GM19324 (cell line): ENCODE measurements at regions not wholly inside any gene's neighbourhood (a gene's known extent, or its start where the extent isn't known, plus 50 kb on each side); places are given as distances from the start of the nearest gene placed in this dataset.

Experiments
- ATAC-seq: cut with Tn5 transposase; IDR thresholded peaks from one replicate; pipeline ENCODE4 v1.9.1; 2021; ENCODE audit warnings: mild to moderate bottlenecking, moderate library complexity; ENCODE audit not compliant: unreplicated experiment, low FRiP score

DNA sequence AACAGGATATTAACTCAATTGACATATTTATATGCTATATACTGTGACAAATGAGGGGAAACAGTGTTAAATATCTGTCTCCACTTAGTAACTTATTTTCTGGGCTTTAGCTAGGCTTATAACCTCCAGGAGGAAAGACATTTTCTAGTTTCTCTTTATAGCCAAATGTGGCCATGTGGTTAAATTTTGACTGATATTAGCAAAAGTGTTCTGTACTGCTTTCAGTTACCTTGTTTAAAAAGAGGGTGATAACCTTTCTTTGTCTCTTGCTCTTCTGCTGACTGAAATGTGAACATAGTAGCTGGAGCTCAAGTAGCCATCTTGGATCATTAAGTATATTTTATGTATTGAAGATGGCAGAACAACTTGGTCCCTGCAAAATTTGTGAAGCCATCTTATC, 253.7 kb downstream of the PDHA2 start:
- no peak for ATAC-seq

DNA sequence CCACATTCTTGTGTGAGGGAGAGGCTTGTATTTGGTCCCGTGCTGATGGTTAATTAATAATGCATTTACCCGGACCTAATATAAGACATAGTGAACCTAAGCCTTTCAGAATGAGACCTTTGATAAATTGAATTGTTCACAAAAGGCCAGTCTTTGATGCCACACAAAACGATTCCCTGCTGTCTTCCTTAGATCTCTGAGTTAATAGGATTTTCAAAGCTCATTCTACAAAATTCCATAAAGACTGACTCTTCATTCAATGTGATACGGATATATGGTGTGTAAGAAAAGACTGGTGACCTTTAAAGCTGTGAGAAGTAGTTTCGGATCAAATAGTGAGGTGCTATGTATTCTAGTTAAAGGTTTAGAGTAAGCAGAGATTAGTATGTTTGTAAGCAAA, 254.3 kb downstream of the PDHA2 start:
- no peak for ATAC-seq

DNA sequence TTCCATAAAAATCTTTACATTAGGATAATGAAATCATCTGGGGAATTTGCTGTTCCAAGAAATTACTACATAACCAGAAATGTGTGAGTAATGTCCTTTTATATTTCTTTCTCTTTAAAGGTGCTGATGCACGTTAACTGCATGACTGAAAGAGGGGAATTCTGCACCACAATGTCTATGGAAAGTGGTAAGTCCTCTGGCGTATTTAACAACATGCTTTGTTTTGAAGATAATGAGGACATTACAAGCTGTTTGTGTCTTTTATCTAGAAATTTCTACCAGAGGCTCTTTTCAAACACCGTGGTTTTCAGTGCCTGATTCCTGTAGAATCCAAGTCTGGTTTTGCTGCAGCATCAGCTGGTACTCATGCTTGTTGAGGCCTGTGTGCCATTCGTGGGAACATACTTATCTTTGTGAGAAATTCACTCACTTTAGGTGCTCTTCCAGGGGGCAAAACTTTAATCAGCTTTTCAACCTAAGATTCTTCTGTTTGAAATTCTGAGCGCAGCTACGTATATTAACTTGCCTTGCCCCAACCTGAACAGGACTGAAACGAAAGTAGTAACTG, 257.2 kb downstream of the PDHA2 start:
- no peak for ATAC-seq

DNA sequence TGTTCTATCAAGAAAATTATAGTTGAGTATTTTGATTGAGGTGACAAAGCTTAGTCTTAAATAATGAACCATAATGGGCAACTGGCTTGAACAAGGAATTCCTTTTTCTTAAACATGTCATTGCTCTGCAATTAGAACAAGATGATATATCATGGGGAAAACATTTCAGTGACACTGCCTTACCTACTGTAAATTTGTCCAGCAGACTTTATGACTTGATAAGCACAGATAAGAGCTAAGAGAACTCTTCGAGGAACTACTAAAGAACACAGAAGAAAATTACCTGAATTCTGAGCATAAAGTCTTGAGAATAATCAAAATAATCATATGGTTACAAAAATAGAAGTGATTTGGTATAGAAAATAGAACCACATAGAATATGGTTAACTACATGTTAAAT, 257.8 kb downstream of the PDHA2 start:
- no peak for ATAC-seq

DNA sequence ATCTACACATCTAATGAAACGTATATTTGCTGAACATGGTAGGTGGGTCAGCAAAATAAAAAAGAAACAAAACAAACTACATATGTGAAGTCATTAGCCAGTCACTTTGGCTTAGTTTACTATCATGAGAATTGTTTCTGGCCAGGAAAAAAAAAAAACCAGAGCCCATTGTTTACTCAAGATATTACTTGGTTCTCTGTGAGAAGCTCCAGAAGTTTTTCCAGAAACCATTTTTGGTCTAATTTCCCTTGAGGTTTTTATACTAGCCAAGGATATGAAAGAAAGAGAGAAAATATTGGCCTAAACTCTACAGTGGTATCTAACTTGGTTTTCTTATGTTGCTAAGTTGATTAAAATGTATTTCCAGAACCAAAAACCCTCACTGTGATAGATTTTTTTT, 259.1 kb downstream of the PDHA2 start:
- ATAC-seq: no peak

DNA sequence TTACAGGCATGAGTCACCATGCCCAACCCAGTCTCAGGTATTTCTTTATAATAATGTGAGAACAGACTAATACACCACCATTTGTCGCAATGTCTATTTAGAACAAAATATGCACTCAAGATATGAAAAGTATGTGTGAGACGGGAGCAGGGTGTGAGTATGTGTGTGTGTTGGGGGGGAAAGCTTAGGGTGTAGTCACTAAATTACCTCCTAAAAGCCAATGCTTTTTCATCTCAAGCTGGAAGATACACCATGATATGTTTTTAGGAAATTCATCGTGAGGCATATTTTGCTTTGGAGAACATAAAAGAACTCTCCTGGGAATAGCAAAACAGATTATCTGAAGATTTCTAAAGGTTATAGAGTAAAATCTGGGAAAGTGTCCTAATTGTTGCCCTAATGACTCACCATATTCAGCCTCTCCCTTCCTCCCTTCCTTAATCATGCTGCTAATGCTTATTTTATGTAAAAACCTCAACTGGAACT, 262.7 kb downstream of the PDHA2 start:
- ATAC-seq: no peak

DNA sequence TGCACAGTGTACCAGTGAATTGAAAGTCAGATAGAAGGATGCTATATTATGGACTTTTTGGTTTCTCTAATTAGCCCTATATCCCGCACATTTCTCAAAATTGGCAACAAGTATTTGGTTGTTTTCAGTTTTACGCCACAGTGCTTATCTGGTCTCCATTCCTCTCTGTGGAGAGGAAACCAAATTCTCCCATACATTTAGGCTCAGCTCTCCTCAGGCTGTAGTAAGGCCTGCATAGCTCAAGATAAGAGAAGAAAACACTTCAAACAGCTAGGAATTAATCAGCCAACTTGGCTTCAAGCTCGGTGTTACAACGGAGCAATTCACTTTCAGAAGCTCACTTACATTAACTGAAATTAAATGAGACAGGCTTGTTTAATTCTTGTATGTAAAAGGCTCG, 263.2 kb downstream of the PDHA2 start:
- no peak for ATAC-seq

DNA sequence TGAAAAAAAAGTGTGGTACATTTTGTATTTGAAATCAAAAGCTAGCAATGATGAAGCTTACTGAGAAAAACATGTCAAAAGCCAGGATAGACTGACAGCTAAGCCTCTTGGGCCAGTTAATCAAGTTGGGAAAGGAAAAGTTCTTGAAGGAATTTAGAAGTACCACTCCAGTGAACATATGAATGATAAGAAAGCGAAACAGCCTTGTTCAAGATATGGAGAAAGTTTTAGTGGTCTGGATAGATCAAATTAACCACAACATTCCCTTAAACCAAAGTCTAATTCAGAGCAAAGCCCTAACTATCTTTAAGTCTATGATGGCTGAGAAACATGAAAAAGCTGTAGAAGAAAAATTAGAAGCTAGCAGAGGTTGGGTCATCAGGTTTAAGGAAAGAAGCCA, 268.3 kb downstream of the PDHA2 start:
- ATAC-seq: no peak

DNA sequence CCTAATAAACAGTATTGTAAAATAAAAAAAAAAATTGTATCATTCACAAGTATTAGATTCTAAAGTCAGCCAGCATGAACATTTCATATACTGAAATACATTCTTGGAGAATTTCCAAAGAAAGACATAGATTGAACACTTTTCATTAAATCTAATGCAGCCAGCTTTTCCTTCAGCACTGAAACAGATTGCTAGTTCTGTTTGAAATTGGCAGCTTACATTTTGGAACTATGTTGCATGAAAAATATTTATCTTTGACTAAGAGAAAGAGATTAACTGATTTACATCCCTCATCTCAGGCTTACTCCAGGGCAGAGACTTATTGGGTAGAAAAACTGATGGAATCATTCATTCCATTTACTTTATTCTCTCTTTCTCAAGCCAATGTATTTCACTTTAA, 272.7 kb downstream of the PDHA2 start:
- ATAC-seq: no peak

DNA sequence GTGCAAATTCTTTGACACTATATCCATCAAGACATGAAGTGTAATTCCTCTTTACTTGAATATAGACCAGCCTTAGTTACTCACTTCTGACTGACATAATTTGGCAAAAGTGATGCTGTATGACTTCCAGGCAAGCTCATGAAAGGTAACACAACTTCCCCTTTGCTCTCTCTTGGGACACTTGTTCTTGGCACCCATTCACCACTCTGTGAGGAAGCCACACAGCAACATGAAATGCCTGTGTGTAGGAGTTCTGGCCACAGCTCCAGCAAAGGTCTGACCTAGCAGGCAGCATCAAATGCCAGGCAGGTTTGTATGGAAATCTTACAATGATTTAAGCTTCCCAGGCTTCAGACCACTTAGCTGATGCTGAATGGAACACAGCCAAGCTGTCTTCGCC, 280.3 kb downstream of the PDHA2 start:
- no peak for ATAC-seq

DNA sequence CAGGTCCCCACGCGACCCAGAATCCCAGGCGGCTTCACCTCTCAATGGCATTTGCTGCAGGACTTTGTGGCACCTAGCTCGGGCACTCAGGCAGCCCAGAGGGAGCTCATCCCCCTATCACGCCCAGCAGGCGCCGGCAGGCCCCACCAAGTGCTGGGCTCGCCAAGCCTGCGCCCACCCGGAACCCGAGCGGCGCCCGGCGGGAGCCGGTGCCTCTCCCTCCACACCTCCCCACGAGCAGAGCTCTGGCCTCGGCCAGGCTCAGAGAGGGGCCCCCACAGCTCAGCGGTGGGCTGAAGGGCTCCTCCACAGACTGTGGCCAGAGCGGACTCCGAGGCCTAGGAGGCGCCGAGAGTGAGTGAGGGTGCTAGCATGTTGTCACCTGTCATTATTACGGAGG, 286.3 kb downstream of the PDHA2 start:
- ATAC-seq: no peak

DNA sequence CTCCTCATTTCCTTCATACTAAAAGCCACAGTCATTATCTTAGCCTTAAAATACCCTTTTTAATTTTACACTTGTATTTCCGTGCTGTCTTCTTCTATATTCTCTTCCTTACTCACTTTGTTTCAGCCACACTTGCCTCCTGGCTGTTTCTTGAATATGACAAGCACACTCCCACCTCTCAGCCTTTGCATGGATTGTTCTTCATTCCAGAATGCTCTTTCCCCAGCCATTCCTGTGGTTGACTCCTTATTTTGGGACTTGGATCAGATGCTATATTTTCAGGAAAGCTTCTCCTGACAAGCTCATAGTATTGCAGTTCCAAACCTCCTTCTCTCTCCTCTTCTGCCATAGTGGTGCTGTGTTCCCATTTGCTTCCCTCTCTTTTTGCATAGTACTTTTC, 291.3 kb downstream of the PDHA2 start:
- no peak for ATAC-seq

DNA sequence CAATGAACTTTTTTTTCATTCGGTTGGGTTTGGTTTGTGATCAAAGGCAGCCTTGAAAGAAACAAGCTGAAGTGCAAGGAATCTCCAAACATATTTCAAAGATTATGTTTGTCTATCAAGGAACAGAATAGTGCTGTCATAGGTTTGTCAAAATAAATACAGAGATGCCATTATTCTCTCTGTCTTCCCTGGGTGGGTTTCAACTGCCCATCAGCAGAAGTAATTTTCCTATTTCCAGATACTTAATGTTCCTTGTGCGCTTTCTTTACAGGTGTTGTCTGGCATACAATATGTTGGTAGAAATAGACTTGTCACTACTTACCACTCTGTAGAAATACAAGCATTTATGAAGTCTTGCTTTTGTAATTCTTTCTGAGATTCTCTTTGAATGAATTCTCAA, 294.9 kb downstream of the PDHA2 start:
- no peak for ATAC-seq

DNA sequence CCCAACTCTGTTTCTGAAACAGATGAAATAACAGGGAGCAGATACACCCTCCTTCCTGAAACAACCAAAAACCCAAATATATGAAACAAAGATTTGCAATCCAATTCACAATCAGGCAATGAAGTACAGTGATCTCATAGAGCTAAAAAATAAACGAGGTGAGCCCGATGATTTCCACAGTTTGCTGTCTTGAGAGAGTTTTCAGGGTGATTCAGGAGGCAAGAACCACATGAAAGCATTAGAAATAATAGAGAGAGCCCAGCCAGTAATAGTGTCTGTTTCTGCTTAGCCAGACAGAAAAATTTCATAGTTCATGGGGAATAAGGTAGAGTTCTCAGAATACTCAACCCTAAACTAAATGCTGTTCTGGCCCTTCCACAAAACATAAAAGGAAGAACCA, 296.2 kb downstream of the PDHA2 start:
- ATAC-seq: no peak

DNA sequence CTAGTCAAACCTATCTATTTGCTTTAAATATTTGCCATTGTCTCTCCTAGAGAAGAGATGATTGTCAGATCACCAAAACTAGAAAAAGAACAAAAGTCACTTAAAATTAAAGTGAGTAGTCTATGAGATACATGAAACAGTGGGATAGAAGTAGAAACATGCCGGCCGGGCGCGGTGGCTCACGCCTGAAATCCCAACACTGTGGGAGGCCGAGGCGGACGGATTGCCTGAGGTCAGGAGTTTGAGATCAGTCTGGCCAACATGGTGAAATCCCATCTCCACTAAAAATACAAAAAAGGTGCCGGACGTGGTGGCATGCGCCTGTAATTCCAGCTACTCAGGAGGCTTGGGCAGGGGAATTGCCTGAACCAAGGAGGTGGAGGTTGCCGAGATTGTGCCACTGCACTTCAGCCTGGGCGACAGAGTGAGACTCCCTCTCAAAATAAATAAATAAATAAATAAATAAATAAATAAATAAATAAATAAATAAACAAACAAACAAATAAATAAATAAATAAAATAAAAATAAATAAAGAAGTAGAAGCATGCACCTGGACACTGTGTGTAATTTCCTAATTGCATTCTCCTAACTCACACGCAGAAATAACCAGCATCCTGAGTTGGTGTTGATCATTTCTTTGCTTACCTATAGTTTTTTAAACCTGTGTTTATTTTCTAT, 299.5 kb downstream of the PDHA2 start:
- no peak for ATAC-seq

DNA sequence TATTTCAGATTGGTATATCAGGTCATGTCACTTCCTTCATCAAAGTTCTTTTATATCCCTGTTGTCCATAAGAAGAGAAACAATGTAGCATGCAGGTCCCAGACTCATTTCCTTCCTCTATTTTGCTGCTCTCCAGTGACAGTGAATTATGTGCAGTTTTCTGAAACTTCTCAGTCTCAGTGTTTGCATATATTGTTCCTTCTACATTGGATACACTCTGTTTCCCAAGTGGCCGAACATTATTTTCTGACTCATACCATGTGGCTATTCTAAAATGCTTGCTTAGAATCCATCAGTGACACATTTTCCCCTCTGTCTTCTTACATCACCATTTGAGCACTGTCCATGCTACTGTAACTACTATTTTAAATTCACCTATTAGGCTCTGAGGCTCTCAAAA, 305.7 kb downstream of the PDHA2 start:
- no peak for ATAC-seq

DNA sequence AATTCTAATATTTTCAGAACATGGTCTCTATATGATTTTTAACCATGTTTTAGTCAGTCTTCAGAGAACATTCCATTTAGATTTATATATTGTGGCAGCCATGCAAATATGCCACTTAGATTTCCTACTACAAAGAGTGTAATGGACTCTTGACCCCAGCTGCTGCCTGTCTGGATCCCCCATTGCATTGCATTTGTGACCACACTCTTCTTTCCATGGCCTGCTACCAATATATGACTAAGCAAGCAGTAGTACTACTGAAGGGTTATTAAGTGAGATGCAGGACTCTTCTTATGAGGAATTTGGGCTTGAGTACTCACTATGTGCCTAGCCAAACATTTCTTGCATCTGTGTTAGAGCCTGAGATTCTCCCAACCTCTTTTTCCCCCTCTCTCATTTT, 306.8 kb downstream of the PDHA2 start:
- ATAC-seq: no peak

DNA sequence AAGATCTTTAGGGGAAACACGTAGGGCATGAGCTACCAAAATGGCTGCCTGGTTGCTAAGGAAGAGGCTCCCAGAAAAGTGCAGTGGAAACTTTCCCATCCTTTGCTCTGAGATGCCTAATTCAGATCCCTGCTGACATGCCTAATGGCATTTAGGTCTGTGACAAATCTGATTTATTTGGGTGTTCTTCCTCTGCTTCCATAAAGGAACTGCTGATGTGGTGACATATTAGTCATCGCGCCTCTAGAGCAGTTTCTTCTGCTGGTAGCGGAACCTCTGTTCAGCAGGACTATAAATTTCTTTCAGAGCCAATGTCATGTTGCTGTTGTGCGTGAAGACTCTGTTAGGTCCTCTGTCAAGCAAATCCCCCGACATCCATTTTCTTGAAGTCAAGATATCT, 310.0 kb downstream of the PDHA2 start:
- no peak for ATAC-seq

DNA sequence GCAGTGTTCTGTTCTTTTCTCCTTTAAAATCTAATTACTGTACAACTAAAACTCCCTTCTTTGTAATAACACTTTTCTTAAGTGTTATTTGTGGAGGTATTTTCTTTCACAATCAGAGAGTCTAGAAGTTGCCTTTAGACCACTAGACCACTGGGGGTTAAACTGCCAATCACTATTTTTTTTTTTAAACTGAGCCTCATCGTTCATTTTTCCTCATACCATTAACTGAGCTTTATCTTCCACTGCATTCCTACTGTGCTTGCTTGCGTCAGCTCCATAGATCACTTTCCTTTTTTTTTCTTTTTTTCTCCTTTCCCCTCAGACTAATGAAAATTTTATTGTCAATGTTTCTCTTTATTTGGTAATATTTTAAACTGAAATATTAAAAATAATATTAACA, 310.6 kb downstream of the PDHA2 start:
- no peak for ATAC-seq

DNA sequence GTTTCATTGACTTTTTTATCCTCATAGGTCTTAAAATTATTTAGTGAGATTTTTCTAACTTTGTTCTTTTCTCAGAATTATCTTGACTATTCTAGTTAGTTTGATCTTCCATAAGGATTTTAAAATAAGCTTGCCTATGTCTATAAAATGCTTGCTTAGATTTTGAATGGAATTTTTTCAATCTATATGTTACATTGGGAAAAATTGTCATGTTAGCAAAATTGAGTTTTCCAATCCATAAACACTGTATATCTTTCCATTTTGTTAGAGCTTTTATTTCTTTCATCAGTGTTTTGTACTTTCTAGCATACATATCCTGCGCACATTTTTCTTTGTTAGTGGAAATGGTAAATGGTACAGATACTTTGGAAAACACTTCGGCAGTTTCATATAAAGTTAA, 312.9 kb downstream of the PDHA2 start:
- ATAC-seq: no peak

DNA sequence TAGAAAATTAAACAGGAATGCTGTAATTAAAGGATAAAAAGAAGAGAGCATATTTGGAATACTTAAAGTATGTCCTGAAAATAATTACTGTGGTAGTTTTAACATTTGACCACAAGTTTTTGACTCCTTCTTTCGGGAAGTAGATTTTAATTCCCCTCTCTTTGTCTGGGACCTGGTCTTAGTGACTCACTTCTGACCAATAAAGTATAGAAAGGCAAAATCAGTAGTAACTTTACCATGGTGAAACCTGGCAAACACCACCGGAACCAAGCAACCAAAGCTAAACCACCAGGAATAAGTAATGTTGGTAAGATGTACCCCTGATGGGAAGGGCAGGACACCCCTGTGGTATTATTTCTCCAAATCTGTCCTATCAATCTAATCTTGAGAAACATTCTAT, 314.8 kb downstream of the PDHA2 start:
- ATAC-seq: no peak

DNA sequence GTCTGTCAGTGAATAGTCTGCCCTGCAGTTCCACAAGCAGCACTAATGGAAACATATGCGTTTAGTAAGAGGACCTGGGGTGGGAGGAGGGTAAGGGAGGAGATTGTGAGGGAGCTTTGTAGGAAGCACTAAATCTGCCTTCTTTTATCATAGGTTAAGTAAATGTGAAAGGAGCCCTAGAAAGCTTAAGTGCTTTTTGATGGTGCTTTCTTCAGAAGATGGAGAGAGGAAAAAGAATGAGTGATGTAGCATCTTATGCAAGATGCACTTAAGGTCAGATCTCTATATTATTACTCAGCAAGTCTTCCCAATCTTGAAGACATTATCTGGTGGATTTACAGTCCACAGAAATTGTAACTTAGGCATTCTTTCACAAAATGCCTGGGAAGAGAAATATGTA, 322.7 kb downstream of the PDHA2 start:
- ATAC-seq: no peak
